Mesenchymal stem cell (in vitro differentiated cells and primary cell): ENCODE measurements at regions not wholly inside any gene's neighbourhood (a gene's known extent, or its start where the extent isn't known, plus 50 kb on each side); places are given as distances from the start of the nearest gene placed in this dataset.

ENCODE experiments used
- DNase-seq: peaks from one replicate; pipeline ENCODE4 v3.0.0-alpha.2; 2013
- H2AFZ ChIP-seq: one replicate; pipeline ENCODE4 v1.6.1; 2013; ENCODE audit warnings: low read depth, mild to moderate bottlenecking, control low read depth, inconsistent platforms, low read length, moderate library complexity
- H2AK5ac ChIP-seq: 2 replicates; pipeline ENCODE4 v1.6.1; 2013; ENCODE audit warnings: low read length, moderate library complexity, mild to moderate bottlenecking, inconsistent platforms; ENCODE audit not compliant: severe bottlenecking
- H2BK120ac ChIP-seq: one replicate; pipeline ENCODE4 v1.6.1; 2013; ENCODE audit warnings: low read depth, mild to moderate bottlenecking, inconsistent platforms, low read length, moderate library complexity
- H2BK12ac ChIP-seq, 2 experiments: one replicate each; pipeline ENCODE4 v1.6.1; 2013; ENCODE audit warnings: inconsistent platforms in 2 of 2, low read length in 2 of 2, mild to moderate bottlenecking in 2 of 2, moderate library complexity in 2 of 2, control low read depth in 1 of 2
- H2BK15ac ChIP-seq: one replicate; pipeline ENCODE4 v1.6.1; 2013; ENCODE audit warnings: mild to moderate bottlenecking, low read depth, inconsistent platforms; ENCODE audit not compliant: poor library complexity, severe bottlenecking
- H2BK5ac ChIP-seq: 2 replicates; pipeline ENCODE4 v1.6.1; 2013; ENCODE audit warnings: low read depth, mild to moderate bottlenecking, low read length, control low read depth, inconsistent platforms; ENCODE audit not compliant: poor library complexity, severe bottlenecking
- H3K14ac ChIP-seq, 2 experiments: one replicate each; pipeline ENCODE4 v1.6.1; 2013; ENCODE audit warnings: inconsistent platforms in 2 of 2, low read length in 2 of 2, control low read depth in 1 of 2, mild to moderate bottlenecking in 1 of 2, moderate library complexity in 1 of 2
- H3K18ac ChIP-seq, 2 experiments: one replicate each; pipeline ENCODE4 v1.6.1; 2013; ENCODE audit warnings: inconsistent platforms in 2 of 2, low read length in 2 of 2, control low read depth in 1 of 2, low read depth in 1 of 2, mild to moderate bottlenecking in 1 of 2
- H3K23ac ChIP-seq, 2 experiments: one replicate each; pipeline ENCODE4 v1.6.1; 2013; ENCODE audit warnings: inconsistent platforms in 2 of 2, low read length in 2 of 2, mild to moderate bottlenecking in 2 of 2, moderate library complexity in 2 of 2, control low read depth in 1 of 2
- H3K27ac ChIP-seq: 2 replicates; pipeline ENCODE4 v1.5.1; 2013; ENCODE audit warnings: mild to moderate bottlenecking, moderate library complexity, low read length, control low read depth, inconsistent platforms; ENCODE audit not compliant: poor library complexity, severe bottlenecking
- H3K27me3 ChIP-seq, 2 experiments: 2 replicates each; pipeline versions ENCODE4 v1.6.1 to v1.7.0; 2013; ENCODE audit warnings: low read length in 2 of 2, mild to moderate bottlenecking in 2 of 2, moderate library complexity in 2 of 2, control low read depth in 1 of 2, inconsistent platforms in 1 of 2; ENCODE audit not compliant: control insufficient read depth in 1 of 2, insufficient read depth in 1 of 2
- H3K36me3 ChIP-seq, 2 experiments: 2 replicates each; pipeline versions ENCODE4 v1.6.1 to v1.7.0; 2013; ENCODE audit warnings: low read length in 2 of 2, control low read depth in 1 of 2, inconsistent platforms in 1 of 2, low read depth in 1 of 2, mild to moderate bottlenecking in 1 of 2; ENCODE audit not compliant: insufficient read depth in 2 of 2, control insufficient read depth in 1 of 2
- H3K4ac ChIP-seq, 2 experiments: one replicate each; pipeline ENCODE4 v1.6.1; 2013; ENCODE audit warnings: inconsistent platforms in 2 of 2, low read length in 2 of 2, mild to moderate bottlenecking in 2 of 2, moderate library complexity in 2 of 2, control low read depth in 1 of 2, low read depth in 1 of 2
- H3K4me1 ChIP-seq: 2 replicates; pipeline ENCODE4 v1.6.1; 2013; ENCODE audit warnings: low read depth, low read length, control low read depth; ENCODE audit not compliant: control insufficient read depth, insufficient read depth
- H3K4me2 ChIP-seq: 2 replicates; pipeline ENCODE4 v1.6.1; 2013; ENCODE audit warnings: low read length, mild to moderate bottlenecking, inconsistent platforms; ENCODE audit not compliant: poor library complexity, severe bottlenecking
- H3K4me3 ChIP-seq, 2 experiments: 2 replicates each; pipeline versions ENCODE4 v1.5.1 to v1.7.0; 2013; ENCODE audit warnings: low read length in 2 of 2, mild to moderate bottlenecking in 2 of 2, control low read depth in 1 of 2, low read depth in 1 of 2; ENCODE audit not compliant: insufficient read depth in 1 of 2
- H3K79me1 ChIP-seq: replicated peaks from 2 replicates; pipeline ENCODE4 v1.6.1; 2013; ENCODE audit warnings: mild to moderate bottlenecking, control low read depth, low read length, inconsistent platforms; ENCODE audit not compliant: poor library complexity, severe bottlenecking
- H3K9ac ChIP-seq: 2 replicates; pipeline ENCODE4 v1.7.0; 2013; ENCODE audit warnings: mild to moderate bottlenecking, low read length, moderate library complexity
- H3K9me3 ChIP-seq: 2 replicates; pipeline ENCODE4 v1.7.0; 2013; ENCODE audit warnings: mild to moderate bottlenecking, low read length; ENCODE audit not compliant: control insufficient read depth
- H4K8ac ChIP-seq: one replicate; pipeline ENCODE4 v1.6.1; 2013; ENCODE audit warnings: inconsistent platforms, mild to moderate bottlenecking, low read length, moderate library complexity
- H4K91ac ChIP-seq: one replicate; pipeline ENCODE4 v1.6.1; 2013; ENCODE audit warnings: mild to moderate bottlenecking, low read length, inconsistent platforms
- WGBS: methylation state at CpG from one replicate; pipeline ENCODE4 v1.1.7; 2013; ENCODE audit warnings: mixed read lengths; 5-methylcytosine and 5-hydroxymethylcytosine counted together

DNA sequence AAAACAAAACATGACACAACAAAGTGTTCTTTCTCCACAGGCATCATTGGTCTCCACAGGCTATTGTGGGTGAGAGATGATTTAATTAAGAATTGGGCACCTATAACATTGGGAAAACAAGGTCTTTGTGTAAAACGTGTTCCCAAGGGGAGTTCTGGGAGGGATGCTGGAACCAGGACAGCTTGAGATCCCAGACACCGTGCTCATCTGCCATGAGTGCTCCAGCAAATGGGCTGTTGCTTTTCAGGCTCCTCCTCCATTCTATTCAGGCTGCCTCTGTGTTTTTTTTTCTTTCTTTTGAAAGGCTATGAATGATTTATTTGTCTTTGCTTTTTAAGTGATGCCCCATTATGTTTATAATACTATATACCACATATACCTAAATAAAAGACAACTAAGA lies 122.4 kb downstream of the DACT1 start:
- Histone ChIP-seq H3K4ac (no peak overlapping the region), H2BK15ac (no peak overlapping the region), H3K36me3 (no peaks in the 10 kb centered on the region), H3K4me1 (no peaks in the 10 kb centered on the region), H2BK12ac (no peak overlapping the region), H2AFZ (no peak overlapping the region), H4K91ac (no peak overlapping the region), H3K27me3 (no peaks in the 10 kb centered on the region), H2BK120ac (no peak overlapping the region), H3K18ac (no peak overlapping the region), H4K8ac (no peak overlapping the region), H3K4me3 (no peak overlapping the region), H3K23ac (no peak overlapping the region), H3K9me3 (no peaks in the 10 kb centered on the region), H3K27ac (no peak overlapping the region), H3K79me1 (no peaks in the 10 kb centered on the region), H2BK5ac (no peak overlapping the region), H2AK5ac (no peak overlapping the region), H3K9ac (no peak overlapping the region), H3K14ac (no peak overlapping the region), H3K4me2 (no peak overlapping the region)
- no peak for DNase-seq
- WGBS, result 79% methylated on average over 2 of the region's 2 CpGs

DNA sequence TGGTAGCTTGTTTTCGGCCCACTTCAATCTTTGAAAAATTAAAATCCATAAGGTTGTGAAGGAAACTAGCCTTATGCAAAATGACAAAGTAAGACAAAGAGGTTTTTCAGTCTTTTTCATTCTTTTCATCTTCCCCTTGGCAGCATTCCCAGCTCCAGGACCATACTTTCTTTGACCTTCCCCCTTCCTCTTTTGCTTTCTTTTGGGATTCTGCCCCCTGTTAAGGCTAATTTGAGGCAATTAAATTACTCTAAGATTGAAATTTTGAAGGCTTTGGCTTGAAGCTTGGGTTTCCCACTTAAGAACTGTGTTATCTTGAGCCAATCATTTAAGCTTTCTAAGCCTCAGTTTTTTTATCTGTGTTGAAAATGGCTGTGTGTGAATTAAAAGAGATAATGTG lies 124.9 kb downstream of the DACT1 start:
- Histone ChIP-seq H2AK5ac (no peak overlapping the region), H3K9me3 (no peaks in the 10 kb centered on the region), H3K4ac (no peak overlapping the region), H3K27ac (no peak overlapping the region), H2AFZ (no peak overlapping the region), H4K8ac (no peak overlapping the region), H2BK120ac (no peak overlapping the region), H3K9ac (no peak overlapping the region), H2BK5ac (no peak overlapping the region), H3K18ac (no peak overlapping the region), H4K91ac (no peak overlapping the region), H3K4me3 (no peak overlapping the region), H2BK15ac (no peak overlapping the region), H3K79me1 (no peaks in the 10 kb centered on the region), H2BK12ac (no peak overlapping the region), H3K14ac (no peak overlapping the region), H3K4me1 (peaks cover 4% of the 10 kb centered on the region), H3K23ac (no peak overlapping the region), H3K27me3 (no peaks in the 10 kb centered on the region), H3K4me2 (no peak overlapping the region), H3K36me3 (no peaks in the 10 kb centered on the region)
- no CpG with 5 or more reads among the region's 1 CpG for WGBS
- DNase-seq, result no peak

DNA sequence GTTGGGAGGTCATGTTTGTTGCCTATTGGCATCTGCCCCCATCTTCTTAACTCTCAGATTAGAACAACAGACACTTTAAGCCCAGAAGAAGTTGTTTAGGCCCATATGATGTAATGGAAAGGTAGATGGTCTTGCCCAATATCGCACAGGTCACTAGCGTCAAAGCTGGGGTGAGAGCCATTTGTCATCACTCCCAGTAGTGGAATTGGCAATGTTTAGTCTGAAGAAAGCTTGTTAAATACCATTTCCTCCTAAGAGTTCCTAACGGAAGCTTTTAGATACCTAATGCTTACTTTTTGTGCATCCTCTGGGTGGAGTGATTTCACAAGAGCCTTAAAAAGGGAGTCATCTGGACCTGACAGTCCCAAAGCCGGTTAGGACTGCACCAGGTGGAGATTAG lies 125.4 kb downstream of the DACT1 start:
- Histone ChIP-seq H3K4me2 (no peak overlapping the region), H3K4ac (no peak overlapping the region), H2AK5ac (no peak overlapping the region), H3K4me1 (peaks cover 4% of the 10 kb centered on the region), H3K36me3 (no peaks in the 10 kb centered on the region), H2BK5ac (no peak overlapping the region), H2AFZ (no peak overlapping the region), H4K8ac (no peak overlapping the region), H3K14ac (no peak overlapping the region), H2BK12ac (no peak overlapping the region), H3K79me1 (no peaks in the 10 kb centered on the region), H3K18ac (no peak overlapping the region), H2BK15ac (no peak overlapping the region), H3K23ac (no peak overlapping the region), H3K9me3 (no peaks in the 10 kb centered on the region), H3K27me3 (no peaks in the 10 kb centered on the region), H3K27ac (no peak overlapping the region), H3K9ac (no peak overlapping the region), H4K91ac (no peak overlapping the region), H2BK120ac (no peak overlapping the region), H3K4me3 (no peak overlapping the region)
- DNase-seq, result peak; percentile 37
- WGBS, result 46% methylated on average over 4 of the region's 4 CpGs

DNA sequence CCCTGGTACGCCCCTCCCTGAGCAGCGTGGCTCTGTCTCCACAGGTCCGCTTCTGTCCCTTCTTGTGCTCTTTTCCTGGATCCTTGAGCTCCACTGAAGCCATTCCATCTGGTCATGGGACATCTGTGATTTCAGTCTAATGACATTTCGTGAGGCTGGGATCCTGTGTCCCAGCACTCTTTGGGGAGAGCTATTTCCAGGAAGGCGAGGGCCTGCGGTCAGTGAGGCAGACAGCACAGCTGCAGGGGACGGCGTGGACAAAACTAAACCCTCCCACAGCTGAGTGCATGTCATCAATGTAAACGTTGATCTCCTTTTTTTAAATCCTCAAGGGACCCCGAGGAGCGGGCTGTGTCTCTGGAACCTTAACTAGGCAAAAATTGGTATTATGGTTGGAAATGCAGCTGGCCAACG lies 127.7 kb downstream of the DACT1 start:
- no peak overlapping the region for H2BK12ac ChIP-seq
- H3K4me2 ChIP-seq, result no peak overlapping the region
- no peak overlapping the region for H3K14ac ChIP-seq
- H2BK120ac ChIP-seq, result no peak overlapping the region
- no peak overlapping the region for H3K23ac ChIP-seq
- no peaks in the 10 kb centered on the region for H3K9me3 ChIP-seq
- no peak overlapping the region for H3K9ac ChIP-seq
- DNase-seq, result peak; percentile 58
- no peaks in the 10 kb centered on the region for H3K27me3 ChIP-seq
- no peaks in the 10 kb centered on the region for H3K79me1 ChIP-seq
- no peaks in the 10 kb centered on the region for H3K36me3 ChIP-seq
- H2AFZ ChIP-seq, result no peak overlapping the region
- H3K4ac ChIP-seq, result no peak overlapping the region
- H4K8ac ChIP-seq, result no peak overlapping the region
- H2AK5ac ChIP-seq, result no peak overlapping the region
- H4K91ac ChIP-seq, result no peak overlapping the region
- 46% methylated on average over 12 of the region's 12 CpGs for WGBS
- no peak overlapping the region for H3K18ac ChIP-seq
- peaks cover 4% of the 10 kb centered on the region for H3K4me1 ChIP-seq
- H2BK5ac ChIP-seq, result no peak overlapping the region
- no peak overlapping the region for H3K4me3 ChIP-seq
- no peak overlapping the region for H2BK15ac ChIP-seq
- no peak overlapping the region for H3K27ac ChIP-seq
